NCI-H1048 (cell line): ENCODE measurements at regions not wholly inside any gene's neighbourhood (a gene's known extent, or its start where the extent isn't known, plus 50 kb on each side); places are given as distances from the start of the nearest gene placed in this dataset.

Source experiments
- DNase-seq: peaks from one replicate; lab custom pipeline; 2025; lab: John Stamatoyannopoulos, UW

GRCh38 chr2:240346015-240346752 lies 89.3 kb upstream of the GPC1 start:
- no peak for DNase-seq

GRCh38 chr2:240346753-240347372 lies 88.6 kb upstream of the GPC1 start:
- no peak for DNase-seq

GRCh38 chr2:240347373-240347940 lies 88.0 kb upstream of the GPC1 start:
- DNase-seq: no peak

GRCh38 chr2:240347949-240348500 lies 87.4 kb upstream of the GPC1 start:
- no peak for DNase-seq

- DNase-seq: no peak
These were observed 86.9 kb upstream of the GPC1 start for GRCh38 chr2:240348522-240348921.

GRCh38 chr2:240349133-240350005 lies 86.1 kb upstream of the GPC1 start:
- DNase-seq: no peak

- DNase-seq: no peak
These were observed 85.5 kb upstream of the GPC1 start for GRCh38 chr2:240350006-240350355.

GRCh38 chr2:240350696-240351087 lies 84.8 kb upstream of the GPC1 start:
- DNase-seq: no peak

GRCh38 chr2:240351088-240351741 lies 84.2 kb upstream of the GPC1 start:
- no peak for DNase-seq

GRCh38 chr2:240351826-240352426 lies 83.5 kb upstream of the GPC1 start:
- DNase-seq: no peak

GRCh38 chr2:240353086-240353798 lies 82.2 kb upstream of the GPC1 start:
- DNase-seq: no peak

GRCh38 chr2:240353944-240354343 lies 81.5 kb upstream of the GPC1 start:
- DNase-seq: no peak

- DNase-seq: no peak
These were observed 80.2 kb upstream of the GPC1 start for GRCh38 chr2:240355001-240355891.

GRCh38 chr2:240355962-240356361 lies 79.5 kb upstream of the GPC1 start:
- no peak for DNase-seq

- DNase-seq: no peak
These were observed 78.5 kb upstream of the GPC1 start for GRCh38 chr2:240356700-240357640.

- no peak for DNase-seq
These were observed 77.8 kb upstream of the GPC1 start for GRCh38 chr2:240357641-240358012.

- DNase-seq: no peak
These were observed 77.4 kb upstream of the GPC1 start for GRCh38 chr2:240358080-240358479.

- DNase-seq: no peak
These were observed 76.6 kb upstream of the GPC1 start for GRCh38 chr2:240358821-240359397.
